K562 (cell line): ENCODE measurements at regions not wholly inside any gene's neighbourhood (a gene's known extent, or its start where the extent isn't known, plus 50 kb on each side); places are given as distances from the start of the nearest gene placed in this dataset.
"Not testable (repeated sequence)": the region's sequence is repeated elsewhere in the genome, so short reads cannot be mapped to it uniquely, and the experiment has no call there.

ENCODE experiments used
- ATAC-seq: fragments of 200-7000 bp; cut with Tn5 transposase; 3 replicates; pipeline ENCODE4 v1.9.1; 2020; ENCODE audit warnings: moderate library complexity
- BruUV-seq: library from RNA; stranded (reverse); fragments of 400-500 nt; replicated peaks from 2 replicates; lab custom pipeline; 2021; lab: Mats Ljungman, UMichigan
- CTCF ChIA-PET: fragments of 300-600 bp; formaldehyde crosslinking; extraction: SDS; loops from one replicate; lab custom pipeline; 2021; ENCODE audit warnings: low intra/inter-chr PET ratio; lab: Yijun Ruan, JAX
- POLR2A ChIA-PET: fragments of 300-600, 350-650 bp; sonication (Branson Sonifier 250); formaldehyde crosslinking; extraction: SDS; loops from one replicate; lab custom pipeline; 2021; ENCODE audit warnings: antibody characterized with exemption, inconsistent platforms; lab: Yijun Ruan, JAX
- DNase-seq, 4 experiments: peaks; one replicate each; pipeline versions ENCODE4 v3.0.0 to v3.0.0-alpha.2; 2011 to 2018; ENCODE audit warnings: low spot score in 3 of 4, mixed read lengths in 3 of 4; ENCODE audit errors: extremely low read depth in 1 of 4
- FAIRE-seq: peaks from 2 replicates; lab custom pipeline; 2011; peaks lifted over from hg19 to GRCh38; lab: Jason Lieb, UNC
- H2AFZ ChIP-seq: 2 replicates; pipeline ENCODE4 v1.6.0; 2011; ENCODE audit warnings: low read depth, low read length, control low read depth, inconsistent platforms
- H3K27ac ChIP-seq: fragments of 200-600 bp; 3 replicates; pipeline ENCODE4 v1.8.0; 2011; ENCODE audit warnings: low read depth, mild to moderate bottlenecking, control low read depth, inconsistent platforms, low read length, moderate library complexity, mixed read lengths; ENCODE audit errors: extremely low read depth
- H3K27me3 ChIP-seq, 2 experiments: fragments of 300-600 bp in 1 of 2; 2 replicates in 1 of 2; 3 replicates in 1 of 2; pipeline versions ENCODE4 v1.6.0 to v1.8.0; 2011; ENCODE audit warnings: inconsistent platforms in 2 of 2, low read length in 2 of 2, mild to moderate bottlenecking in 1 of 2, mixed read lengths in 1 of 2, moderate library complexity in 1 of 2; ENCODE audit not compliant: control insufficient read depth in 2 of 2, insufficient read depth in 2 of 2
- H3K36me3 ChIP-seq: fragments of 300-600 bp; 3 replicates; pipeline ENCODE4 v1.8.0; 2011; ENCODE audit warnings: mild to moderate bottlenecking, low read length, inconsistent platforms; ENCODE audit not compliant: control insufficient read depth, insufficient read depth
- H3K4me1 ChIP-seq, 2 experiments: fragments of 200-600 bp in 1 of 2; replicated peaks in 1 of 2; 2 replicates in 1 of 2; 3 replicates in 1 of 2; pipeline versions ENCODE4 v1.5.1 to v1.8.0; 2011; ENCODE audit warnings: inconsistent platforms in 2 of 2, low read length in 2 of 2, mild to moderate bottlenecking in 1 of 2, mixed read lengths in 1 of 2, moderate library complexity in 1 of 2; ENCODE audit not compliant: control insufficient read depth in 2 of 2, insufficient read depth in 2 of 2
- H3K4me2 ChIP-seq: 2 replicates; pipeline ENCODE4 v1.6.1; 2011; ENCODE audit warnings: low read length, control low read depth, inconsistent platforms, mixed read lengths; ENCODE audit not compliant: insufficient read depth
- H3K4me3 ChIP-seq: fragments of 200-600 bp; sonication (generic), shearing (Covaris generic); 2 replicates; pipeline ENCODE4 v1.5.1; 2016; ENCODE audit warnings: control low read depth, inconsistent platforms
- H3K79me2 ChIP-seq: fragments of 200-600 bp; 3 replicates; pipeline ENCODE4 v1.8.0; 2011; ENCODE audit warnings: low read length, inconsistent platforms; ENCODE audit not compliant: control insufficient read depth, insufficient read depth
- H3K9ac ChIP-seq, 2 experiments: 2 replicates each; pipeline versions ENCODE4 v1.6.0 to v1.6.1; 2011; ENCODE audit warnings: low read depth in 2 of 2, low read length in 2 of 2, control low read depth in 1 of 2, inconsistent platforms in 1 of 2, mild to moderate bottlenecking in 1 of 2, mixed read lengths in 1 of 2; ENCODE audit not compliant: insufficient read depth in 1 of 2
- H3K9me1 ChIP-seq: one replicate; pipeline ENCODE4 v1.6.0; 2011; ENCODE audit warnings: inconsistent platforms, mild to moderate bottlenecking, low read length, moderate library complexity; ENCODE audit not compliant: control insufficient read depth, insufficient read depth
- H3K9me3 ChIP-seq: replicated peaks from 2 replicates; pipeline ENCODE4 v1.5.1; 2011; ENCODE audit warnings: low read depth, low read length, inconsistent platforms; ENCODE audit not compliant: control insufficient read depth, insufficient read depth
- H4K20me1 ChIP-seq: replicated peaks from 2 replicates; pipeline ENCODE4 v1.6.1; 2011; ENCODE audit warnings: low read length, inconsistent platforms, mixed read lengths; ENCODE audit not compliant: control insufficient read depth, insufficient read depth
- ARID3B ChIP-seq: fragments of 250-450 bp; sonication (Bioruptor Pico); IDR thresholded peaks from 2 replicates; pipeline ENCODE4 v1.4.0; 2020; ENCODE audit warnings: borderline replicate concordance
- ATF1 ChIP-seq, 2 experiments: fragments of 450-650 bp in 1 of 2; IDR thresholded peaks; 2 replicates each; pipeline ENCODE4 v1.6.1; 2016; ENCODE audit warnings: missing compliant biosample characterization in 1 of 2, missing genetic modification characterization in 1 of 2
- PREB ChIP-seq: sonication (generic); formaldehyde crosslinking; IDR thresholded peaks from 2 replicates; pipeline ENCODE4 v1.8.1; 2023; ENCODE audit warnings: mild to moderate bottlenecking, missing genetic modification reagents
- SIRT6 ChIP-seq: IDR thresholded peaks from one replicate; pipeline ENCODE4 v1.6.1; 2012; ENCODE audit warnings: low read depth, mild to moderate bottlenecking, control low read depth, inconsistent platforms, low read length, moderate library complexity
- THRAP3 ChIP-seq: fragments of 450-650 bp; IDR thresholded peaks from 2 replicates; pipeline ENCODE4 v1.6.1; 2016; ENCODE audit warnings: mild to moderate bottlenecking, inconsistent platforms, borderline replicate concordance
- WGBS: fragments of 100-300 bp; shearing (Covaris generic); methylation state at CpG from one replicate; pipeline ENCODE4 v1.1.6; 2016; ENCODE audit warnings: low coverage, mixed read lengths; ENCODE audit not compliant: insufficient coverage; ENCODE audit errors: missing lambda C conversion rate; 5-methylcytosine and 5-hydroxymethylcytosine counted together
- in situ Hi-C: fragments of 300-500 bp; cut with MboI; formaldehyde crosslinking; loops from 4 replicates; pipeline ENCODE4 v1.15.0; 2018; ENCODE audit warnings: inconsistent platforms, mixed read lengths
- intact Hi-C: fragments of 100-400 bp; cut with micrococcal nuclease; formaldehyde crosslinking; loops from 2 replicates; pipeline ENCODE4 v1.14.2; 2022
- TF ChIP-seq, protein P1 (sequence below): fragments of 450-650 bp; IDR thresholded peaks from 2 replicates; pipeline ENCODE4 v1.6.1; 2016; ENCODE audit warnings: missing biosample characterization, missing genetic modification characterization

GRCh38 chr7:109713366-109713765, 1143.7 kb downstream of the DNAJB9 start:
- Histone ChIP-seq H3K9me3 (0 out of 2 replicates have a peak, but pooled peaks cover 3% of the 10 kb centered on the region), H2AFZ (no peak overlapping the region), H3K27me3 (no peaks in the 10 kb centered on the region), H3K4me2 (no peak overlapping the region), H3K4me1 (no peaks in the 10 kb centered on the region), H3K27ac (no peak overlapping the region), H4K20me1 (no peaks in the 10 kb centered on the region), H3K36me3 (no peaks in the 10 kb centered on the region), H3K4me3 (no peak overlapping the region), H3K9ac (no peak overlapping the region), H3K79me2 (no peaks in the 10 kb centered on the region), H3K9me1 (no peaks in the 10 kb centered on the region)
- intact Hi-C loops, result no loop called here
- CTCF ChIA-PET, result no interaction called here
- BruUV-seq, result no TSS peak
- in situ Hi-C loops, result no loop called here
- FAIRE-seq (no peak), ATAC-seq (no peak), DNase-seq (no peak)
- WGBS, result 0% methylated on average over 1 of the region's 1 CpG
- POLR2A ChIA-PET, result no interaction called here
- TF ChIP-seq PREB (CRISPR knock-in tag), result no peak
- TF ChIP-seq, protein P1, sequence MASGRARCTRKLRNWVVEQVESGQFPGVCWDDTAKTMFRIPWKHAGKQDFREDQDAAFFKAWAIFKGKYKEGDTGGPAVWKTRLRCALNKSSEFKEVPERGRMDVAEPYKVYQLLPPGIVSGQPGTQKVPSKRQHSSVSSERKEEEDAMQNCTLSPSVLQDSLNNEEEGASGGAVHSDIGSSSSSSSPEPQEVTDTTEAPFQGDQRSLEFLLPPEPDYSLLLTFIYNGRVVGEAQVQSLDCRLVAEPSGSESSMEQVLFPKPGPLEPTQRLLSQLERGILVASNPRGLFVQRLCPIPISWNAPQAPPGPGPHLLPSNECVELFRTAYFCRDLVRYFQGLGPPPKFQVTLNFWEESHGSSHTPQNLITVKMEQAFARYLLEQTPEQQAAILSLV (tag), result no peak
- TF ChIP-seq THRAP3, result no peak
- TF ChIP-seq ATF1 (CRISPR knock-in tag; IDR thresholded peaks at IDR 0.05), result no peak
- TF ChIP-seq ATF1 (tag; IDR thresholded peaks at IDR 0.05), result no peak
- no peak for TF ChIP-seq ARID3B (CRISPR knock-in tag)
- TF ChIP-seq SIRT6, result no peak

DNA sequence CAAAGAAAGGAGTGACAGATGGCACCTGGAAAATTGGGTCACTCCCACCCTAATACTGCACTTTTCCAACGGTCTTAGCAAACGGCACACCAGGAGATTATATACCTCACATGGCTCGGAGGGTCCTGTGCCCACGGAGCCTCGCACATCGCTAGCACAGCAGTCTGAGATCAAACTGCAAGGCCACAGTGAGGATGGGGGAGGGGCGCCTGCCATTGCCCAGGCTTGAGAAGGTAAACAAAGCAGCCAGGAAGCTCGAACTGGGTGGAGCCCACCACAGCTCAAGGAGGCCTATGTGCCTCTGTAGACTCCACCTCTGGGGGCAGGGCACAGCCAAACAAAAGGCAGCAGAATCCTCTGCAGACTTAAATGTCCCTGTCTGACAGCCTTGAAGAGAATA, 1149.7 kb downstream of the DNAJB9 start:
- H3K4me1 ChIP-seq, H4K20me1 ChIP-seq, ATAC-seq, intact Hi-C loops, H3K79me2 ChIP-seq, FAIRE-seq, DNase-seq, CTCF ChIA-PET, H3K27me3 ChIP-seq, in situ Hi-C loops, H3K4me3 ChIP-seq, H3K4me2 ChIP-seq, BruUV-seq, H3K36me3 ChIP-seq, H3K9me1 ChIP-seq, H3K9ac ChIP-seq, H2AFZ ChIP-seq, POLR2A ChIA-PET, H3K9me3 ChIP-seq, H3K27ac ChIP-seq: not testable (repeated sequence)
- WGBS, result 0% methylated on average over 8 of the region's 8 CpGs
